Thyroid gland (tissue), 4 donors: ENCODE measurements at regions not wholly inside any gene's neighbourhood (a gene's known extent, or its start where the extent isn't known, plus 50 kb on each side); places are given as distances from the start of the nearest gene placed in this dataset.

Source experiments
- CTCF ChIP-seq, 6 experiments: fragments of 200-600 bp in 3 of 6; fragments of 450-650 bp in 3 of 6; sonication (generic) in 3 of 6; IDR thresholded peaks; one replicate each; pipeline ENCODE4 v1.5.1; 2016 to 2019; ENCODE audit warnings: antibody characterized with exemption in 6 of 6, mild to moderate bottlenecking in 2 of 6, inconsistent platforms in 1 of 6, moderate library complexity in 1 of 6
- POLR2A ChIP-seq, 2 donors: fragments of 450-650 bp; IDR thresholded peaks; one replicate each; pipeline ENCODE4 v1.6.1; 2017; ENCODE audit warnings: antibody characterized with exemption in 2 of 2, mild to moderate bottlenecking in 2 of 2, moderate library complexity in 1 of 2

GRCh38 chr17:74139120-74139519 is 64.4 kb upstream of the RPL38 start:
- no peak for TF ChIP-seq POLR2A (IDR thresholded peaks at IDR 0.05)
- no peak for TF ChIP-seq CTCF (IDR thresholded peaks at IDR 0.05)
